HepG2 (cell line): ENCODE measurements at regions not wholly inside any gene's neighbourhood (a gene's known extent, or its start where the extent isn't known, plus 50 kb on each side); places are given as distances from the start of the nearest gene placed in this dataset.

Experiments
- ATF4 ChIP-seq, 2 experiments: fragments of 450-650 bp in 1 of 2; sonication (generic) in 1 of 2; formaldehyde crosslinking; IDR thresholded peaks; 2 replicates each; pipeline versions ENCODE4 v1.5.0 to v1.8.0; 2020 to 2022; ENCODE audit warnings: mild to moderate bottlenecking in 1 of 2, missing genetic modification reagents in 1 of 2
- EP300 ChIP-seq, 3 experiments: sonication (generic) in 1 of 3; formaldehyde crosslinking in 1 of 3; IDR thresholded peaks; 2 replicates each; pipeline versions ENCODE4 v1.5.1 to v1.6.1; 2011 to 2020; ENCODE audit warnings: low read depth in 2 of 3, low read length in 2 of 3, borderline replicate concordance in 1 of 3, improper control_type of control experiment in 1 of 3, mild to moderate bottlenecking in 1 of 3, missing genetic modification reagents in 1 of 3, moderate library complexity in 1 of 3
- KDM1A ChIP-seq: IDR thresholded peaks from 2 replicates; pipeline ENCODE4 v1.6.1; 2016; ENCODE audit warnings: missing compliant biosample characterization
- MAFG ChIP-seq: sonication (generic); formaldehyde crosslinking; IDR thresholded peaks from 2 replicates; pipeline ENCODE4 v1.5.1; 2020; ENCODE audit warnings: mild to moderate bottlenecking, missing genetic modification reagents
- PITX1 ChIP-seq: sonication (generic); formaldehyde crosslinking; IDR thresholded peaks from 2 replicates; pipeline ENCODE4 v1.5.1; 2020; ENCODE audit warnings: mild to moderate bottlenecking, missing genetic modification reagents
- PRDM15 ChIP-seq: sonication (generic); formaldehyde crosslinking; IDR thresholded peaks from 2 replicates; pipeline ENCODE4 v1.4.0; 2020; ENCODE audit warnings: missing genetic modification reagents
- SMARCC2 ChIP-seq: fragments of 450-650 bp; IDR thresholded peaks from 2 replicates; pipeline ENCODE4 v1.6.1; 2017; ENCODE audit warnings: antibody characterized with exemption, mild to moderate bottlenecking
- SNAI1 ChIP-seq: sonication (generic); formaldehyde crosslinking; IDR thresholded peaks from 2 replicates; pipeline ENCODE4 v1.5.0; 2020; ENCODE audit warnings: mild to moderate bottlenecking, missing genetic modification reagents, borderline replicate concordance
- SRF ChIP-seq: IDR thresholded peaks from 2 replicates; pipeline ENCODE4 v1.6.1; 2011; ENCODE audit warnings: mild to moderate bottlenecking, low read depth, low read length, moderate library complexity
- STAT6 ChIP-seq: sonication (generic); formaldehyde crosslinking; IDR thresholded peaks from 2 replicates; pipeline ENCODE4 v1.4.0; 2020; ENCODE audit warnings: missing genetic modification reagents, mild to moderate bottlenecking, borderline replicate concordance
- ZBTB14 ChIP-seq: sonication (generic); formaldehyde crosslinking; IDR thresholded peaks from 2 replicates; pipeline ENCODE4 v1.4.0; 2020; ENCODE audit warnings: missing genetic modification reagents
- ZNF362 ChIP-seq: sonication (generic); formaldehyde crosslinking; IDR thresholded peaks from 2 replicates; pipeline ENCODE4 v1.4.0; 2020; ENCODE audit warnings: missing genetic modification reagents, mild to moderate bottlenecking, borderline replicate concordance
- ZNF609 ChIP-seq: sonication (generic); formaldehyde crosslinking; IDR thresholded peaks from 2 replicates; pipeline ENCODE4 v1.4.0; 2020; ENCODE audit warnings: mild to moderate bottlenecking, missing genetic modification reagents, borderline replicate concordance
- ZNF660 ChIP-seq: sonication (generic); formaldehyde crosslinking; IDR thresholded peaks from 2 replicates; pipeline ENCODE4 v1.5.1; 2020; ENCODE audit warnings: mild to moderate bottlenecking, low read depth, missing genetic modification reagents, borderline replicate concordance

GRCh38 chr2:122163617-122164016, 408.2 kb downstream of the TSN start (continued):
- no peak for TF ChIP-seq ZNF362 (CRISPR knock-in tag)
- TF ChIP-seq STAT6 (CRISPR knock-in tag), result no peak
- TF ChIP-seq MAFG (CRISPR knock-in tag), result no peak
- TF ChIP-seq SRF, result no peak
- no peak for TF ChIP-seq ZBTB14 (CRISPR knock-in tag)
- TF ChIP-seq SMARCC2, result no peak
- no peak for TF ChIP-seq PITX1 (CRISPR knock-in tag)
- TF ChIP-seq ZNF609 (CRISPR knock-in tag), result no peak
- TF ChIP-seq ATF4 (CRISPR knock-in tag; IDR thresholded peaks at IDR 0.05), result no peak
- no peak for TF ChIP-seq SNAI1 (CRISPR knock-in tag)
- no peak for TF ChIP-seq ZNF660 (CRISPR knock-in tag)
- no peak for TF ChIP-seq KDM1A
- TF ChIP-seq EP300 (IDR thresholded peaks at IDR 0.05; ENCODE audit: low read depth in 2 of 2, low read length in 2 of 2), result no peak
- no peak for TF ChIP-seq EP300 (CRISPR knock-in tag; IDR thresholded peaks at IDR 0.05; ENCODE audit: borderline replicate concordance)
- no peak for TF ChIP-seq PRDM15 (CRISPR knock-in tag)
- TF ChIP-seq, all 625 proteins: peak for 0
